ENCODE measurements at regions not wholly inside any gene's neighbourhood (a gene's known extent, or its start where the extent isn't known, plus 50 kb on each side); places are given as distances from the start of the nearest gene placed in this dataset.

- no peaks in the 10 kb centered on the region for H3K79me2 ChIP-seq (ENCODE audit: control insufficient read depth, insufficient read depth, low read length)
- no peak overlapping the region for H3K4me2 ChIP-seq (ENCODE audit: control insufficient read depth, extremely low read depth, insufficient read depth, low read depth, low read length)
- H2AFZ ChIP-seq (ENCODE audit: control insufficient read depth, low read length), result no peak overlapping the region
- H3K4me1 ChIP-seq (ENCODE audit: control insufficient read depth, extremely low read depth, insufficient read depth, low read length), result no peaks in the 10 kb centered on the region
- no peaks in the 10 kb centered on the region for H3K9me3 ChIP-seq (ENCODE audit: control insufficient read depth, low read depth, low read length)
- no peak overlapping the region for H3K4me3 ChIP-seq (ENCODE audit: control insufficient read depth in 2 of 3, extremely low read depth in 1 of 3, insufficient read depth in 2 of 3, low read depth in 1 of 3, low read length in 3 of 3)
- no peak overlapping the region for H3K9ac ChIP-seq (ENCODE audit: control insufficient read depth, extremely low read depth, insufficient read depth, low read length)
- peaks cover 13% of the 10 kb centered on the region for H3K27me3 ChIP-seq (ENCODE audit: control insufficient read depth, extremely low read depth, insufficient read depth, low read length)
- H4K20me1 ChIP-seq (ENCODE audit: control insufficient read depth, extremely low read depth, insufficient read depth, low read length), result no peaks in the 10 kb centered on the region
- H3K9me1 ChIP-seq (ENCODE audit: control insufficient read depth, extremely low read depth, insufficient read depth, low read length), result no peaks in the 10 kb centered on the region
- H3K27ac ChIP-seq (ENCODE audit: control insufficient read depth, insufficient read depth, low read length), result no peak overlapping the region
- FAIRE-seq (no peak), DNase-seq (ENCODE audit: low read depth, low spot score) (no peak)
- dilution Hi-C loops (cut with MboI; ENCODE audit: extremely low pct_ligation_motif_present, low sequenced_read_pairs), result no loop called here
- no peaks in the 10 kb centered on the region for H3K36me3 ChIP-seq (ENCODE audit: control insufficient read depth in 2 of 2, extremely low read depth in 1 of 2, insufficient read depth in 2 of 2, low read length in 2 of 2)
- TF ChIP-seq CTCF (optimal IDR thresholded peaks at IDR 0.05 in 1 of 3, IDR thresholded peaks at IDR 0.05 in 1 of 3, conservative IDR thresholded peaks at IDR 0.05 in 1 of 3; ENCODE audit: extremely low read depth in 1 of 3, insufficient read depth in 2 of 3, low read length in 3 of 3) (no peak), EZH2 (IDR thresholded peaks at IDR 0.05; ENCODE audit: low read length) (no peak)
Observed at GRCh38 chr1:30345491-30346130, 377.8 kb downstream of the MATN1 start.

DNA sequence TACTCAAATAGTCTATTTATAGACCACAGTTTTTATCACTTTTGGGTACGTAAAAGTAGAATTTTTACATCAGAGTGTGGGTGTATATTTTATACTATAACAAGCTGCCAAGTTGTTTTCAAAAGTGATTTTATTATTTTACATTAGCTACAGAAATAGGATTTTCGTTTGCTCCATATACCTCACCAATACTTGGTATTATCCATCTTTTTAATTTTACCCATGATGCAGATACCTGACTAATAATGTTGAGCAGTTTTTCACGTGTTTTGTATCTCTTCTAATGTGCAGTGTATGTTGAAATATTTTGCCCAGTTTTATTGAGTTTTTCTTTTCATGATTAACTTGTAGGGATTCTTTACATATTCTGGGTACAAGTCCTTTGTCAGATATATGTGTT lies 379.8 kb downstream of the MATN1 start:
- no peaks in the 10 kb centered on the region for H3K9me3 ChIP-seq (ENCODE audit: control insufficient read depth, low read depth, low read length)
- TF ChIP-seq EZH2 (IDR thresholded peaks at IDR 0.05; ENCODE audit: low read length), result no peak
- TF ChIP-seq CTCF (optimal IDR thresholded peaks at IDR 0.05 in 1 of 3, IDR thresholded peaks at IDR 0.05 in 1 of 3, conservative IDR thresholded peaks at IDR 0.05 in 1 of 3; ENCODE audit: extremely low read depth in 1 of 3, insufficient read depth in 2 of 3, low read length in 3 of 3), result no peak
- H3K27ac ChIP-seq (ENCODE audit: control insufficient read depth, insufficient read depth, low read length), result no peak overlapping the region
- no peak overlapping the region for H2AFZ ChIP-seq (ENCODE audit: control insufficient read depth, low read length)
- H3K27me3 ChIP-seq (ENCODE audit: control insufficient read depth, extremely low read depth, insufficient read depth, low read length), result peaks cover 17% of the 10 kb centered on the region
- DNase-seq (ENCODE audit: low read depth, low spot score) (no peak), FAIRE-seq (no peak)
- dilution Hi-C loops (cut with MboI; ENCODE audit: extremely low pct_ligation_motif_present, low sequenced_read_pairs), result no loop called here
- no peak overlapping the region for H3K4me2 ChIP-seq (ENCODE audit: control insufficient read depth, extremely low read depth, insufficient read depth, low read depth, low read length)
- H3K79me2 ChIP-seq (ENCODE audit: control insufficient read depth, insufficient read depth, low read length), result no peaks in the 10 kb centered on the region
- H3K9me1 ChIP-seq (ENCODE audit: control insufficient read depth, extremely low read depth, insufficient read depth, low read length), result no peaks in the 10 kb centered on the region
- H3K36me3 ChIP-seq (ENCODE audit: control insufficient read depth in 2 of 2, extremely low read depth in 1 of 2, insufficient read depth in 2 of 2, low read length in 2 of 2), result no peaks in the 10 kb centered on the region
- H3K4me3 ChIP-seq (ENCODE audit: control insufficient read depth in 2 of 3, extremely low read depth in 1 of 3, insufficient read depth in 2 of 3, low read depth in 1 of 3, low read length in 3 of 3), result no peak overlapping the region
- H3K9ac ChIP-seq (ENCODE audit: control insufficient read depth, extremely low read depth, insufficient read depth, low read length), result no peak overlapping the region
- H4K20me1 ChIP-seq (ENCODE audit: control insufficient read depth, extremely low read depth, insufficient read depth, low read length), result no peaks in the 10 kb centered on the region
- no peaks in the 10 kb centered on the region for H3K4me1 ChIP-seq (ENCODE audit: control insufficient read depth, extremely low read depth, insufficient read depth, low read length)

Data from keratinocyte (primary cell).